K562 (cell line): ENCODE measurements at regions not wholly inside any gene's neighbourhood (a gene's known extent, or its start where the extent isn't known, plus 50 kb on each side); places are given as distances from the start of the nearest gene placed in this dataset.

Experiments used
- ATAC-seq: fragments of 200-7000 bp; cut with Tn5 transposase; 3 replicates; pipeline ENCODE4 v1.9.1; 2020; ENCODE audit warnings: moderate library complexity
- BruUV-seq: library from RNA; stranded (reverse); fragments of 400-500 nt; replicated peaks from 2 replicates; lab custom pipeline; 2021; lab: Mats Ljungman, UMichigan
- CTCF ChIA-PET: fragments of 300-600 bp; formaldehyde crosslinking; extraction: SDS; loops from one replicate; lab custom pipeline; 2021; ENCODE audit warnings: low intra/inter-chr PET ratio; lab: Yijun Ruan, JAX
- POLR2A ChIA-PET: fragments of 300-600, 350-650 bp; sonication (Branson Sonifier 250); formaldehyde crosslinking; extraction: SDS; loops from one replicate; lab custom pipeline; 2021; ENCODE audit warnings: antibody characterized with exemption, inconsistent platforms; lab: Yijun Ruan, JAX
- DNase-seq, 4 experiments: peaks; one replicate each; pipeline versions ENCODE4 v3.0.0 to v3.0.0-alpha.2; 2011 to 2018; ENCODE audit warnings: low spot score in 3 of 4, mixed read lengths in 3 of 4; ENCODE audit errors: extremely low read depth in 1 of 4
- FAIRE-seq: peaks from 2 replicates; lab custom pipeline; 2011; peaks lifted over from hg19 to GRCh38; lab: Jason Lieb, UNC
- H2AFZ ChIP-seq: 2 replicates; pipeline ENCODE4 v1.6.0; 2011; ENCODE audit warnings: low read depth, low read length, control low read depth, inconsistent platforms
- H3K27ac ChIP-seq: fragments of 200-600 bp; 3 replicates; pipeline ENCODE4 v1.8.0; 2011; ENCODE audit warnings: low read depth, mild to moderate bottlenecking, control low read depth, inconsistent platforms, low read length, moderate library complexity, mixed read lengths; ENCODE audit errors: extremely low read depth
- H3K27me3 ChIP-seq, 2 experiments: fragments of 300-600 bp in 1 of 2; 2 replicates in 1 of 2; 3 replicates in 1 of 2; pipeline versions ENCODE4 v1.6.0 to v1.8.0; 2011; ENCODE audit warnings: inconsistent platforms in 2 of 2, low read length in 2 of 2, mild to moderate bottlenecking in 1 of 2, mixed read lengths in 1 of 2, moderate library complexity in 1 of 2; ENCODE audit not compliant: control insufficient read depth in 2 of 2, insufficient read depth in 2 of 2
- H3K36me3 ChIP-seq: fragments of 300-600 bp; 3 replicates; pipeline ENCODE4 v1.8.0; 2011; ENCODE audit warnings: mild to moderate bottlenecking, low read length, inconsistent platforms; ENCODE audit not compliant: control insufficient read depth, insufficient read depth
- H3K4me1 ChIP-seq, 2 experiments: fragments of 200-600 bp in 1 of 2; replicated peaks in 1 of 2; 2 replicates in 1 of 2; 3 replicates in 1 of 2; pipeline versions ENCODE4 v1.5.1 to v1.8.0; 2011; ENCODE audit warnings: inconsistent platforms in 2 of 2, low read length in 2 of 2, mild to moderate bottlenecking in 1 of 2, mixed read lengths in 1 of 2, moderate library complexity in 1 of 2; ENCODE audit not compliant: control insufficient read depth in 2 of 2, insufficient read depth in 2 of 2
- H3K4me2 ChIP-seq: 2 replicates; pipeline ENCODE4 v1.6.1; 2011; ENCODE audit warnings: low read length, control low read depth, inconsistent platforms, mixed read lengths; ENCODE audit not compliant: insufficient read depth
- H3K4me3 ChIP-seq: fragments of 200-600 bp; sonication (generic), shearing (Covaris generic); 2 replicates; pipeline ENCODE4 v1.5.1; 2016; ENCODE audit warnings: control low read depth, inconsistent platforms
- H3K79me2 ChIP-seq: fragments of 200-600 bp; 3 replicates; pipeline ENCODE4 v1.8.0; 2011; ENCODE audit warnings: low read length, inconsistent platforms; ENCODE audit not compliant: control insufficient read depth, insufficient read depth
- H3K9ac ChIP-seq, 2 experiments: 2 replicates each; pipeline versions ENCODE4 v1.6.0 to v1.6.1; 2011; ENCODE audit warnings: low read depth in 2 of 2, low read length in 2 of 2, control low read depth in 1 of 2, inconsistent platforms in 1 of 2, mild to moderate bottlenecking in 1 of 2, mixed read lengths in 1 of 2; ENCODE audit not compliant: insufficient read depth in 1 of 2
- H3K9me1 ChIP-seq: one replicate; pipeline ENCODE4 v1.6.0; 2011; ENCODE audit warnings: inconsistent platforms, mild to moderate bottlenecking, low read length, moderate library complexity; ENCODE audit not compliant: control insufficient read depth, insufficient read depth
- H3K9me3 ChIP-seq: replicated peaks from 2 replicates; pipeline ENCODE4 v1.5.1; 2011; ENCODE audit warnings: low read depth, low read length, inconsistent platforms; ENCODE audit not compliant: control insufficient read depth, insufficient read depth
- H4K20me1 ChIP-seq: replicated peaks from 2 replicates; pipeline ENCODE4 v1.6.1; 2011; ENCODE audit warnings: low read length, inconsistent platforms, mixed read lengths; ENCODE audit not compliant: control insufficient read depth, insufficient read depth
- BRD9 ChIP-seq: fragments of 450-650 bp; IDR thresholded peaks from 2 replicates; pipeline ENCODE4 v1.6.1; 2018; ENCODE audit warnings: low read depth; ENCODE audit not compliant: partially characterized antibody
- DLX4 ChIP-seq: fragments of 250-450 bp; sonication (Bioruptor Pico); IDR thresholded peaks from 2 replicates; pipeline ENCODE4 v1.6.1; 2021; ENCODE audit warnings: mild to moderate bottlenecking
- HLTF ChIP-seq: fragments of 450-650 bp; IDR thresholded peaks from 2 replicates; pipeline ENCODE4 v1.6.1; 2016
- MYNN ChIP-seq, 2 experiments: sonication (generic); formaldehyde crosslinking in 1 of 2; IDR thresholded peaks; 2 replicates each; pipeline versions ENCODE4 v1.5.0 to v1.6.1; 2016 to 2020; ENCODE audit warnings: antibody characterized with exemption in 1 of 2, missing genetic modification reagents in 1 of 2
- PHF20 ChIP-seq: fragments of 450-650 bp; IDR thresholded peaks from 2 replicates; pipeline ENCODE4 v1.6.1; 2018; ENCODE audit not compliant: partially characterized antibody
- SMARCC2 ChIP-seq: fragments of 450-650 bp; IDR thresholded peaks from 2 replicates; pipeline ENCODE4 v1.6.1; 2017; ENCODE audit warnings: antibody characterized with exemption, moderate library complexity, mild to moderate bottlenecking, low read depth
- USF1 ChIP-seq: sonication (generic); formaldehyde crosslinking; IDR thresholded peaks from 2 replicates; pipeline ENCODE4 v1.9.0; 2022; ENCODE audit warnings: mild to moderate bottlenecking, missing genetic modification reagents
- ZBED1 ChIP-seq: IDR thresholded peaks from 2 replicates; pipeline ENCODE4 v1.6.1; 2014
- ZFP1 ChIP-seq: fragments of 450-650 bp; formaldehyde crosslinking; IDR thresholded peaks from 2 replicates; pipeline ENCODE4 v1.4.0; 2020; ENCODE audit warnings: mild to moderate bottlenecking, mixed read lengths
- ZNF274 ChIP-seq: IDR thresholded peaks from 2 replicates; pipeline ENCODE4 v1.6.1; 2011; ENCODE audit warnings: low read depth, mild to moderate bottlenecking, low read length, moderate library complexity, borderline replicate concordance
- ZNF395 ChIP-seq: fragments of 200-800 bp; sonication (Bioruptor generic); IDR thresholded peaks from 2 replicates; pipeline ENCODE4 v1.6.1; 2017; ENCODE audit warnings: missing genetic modification characterization, missing compliant biosample characterization
- WGBS: fragments of 100-300 bp; shearing (Covaris generic); methylation state at CpG from one replicate; pipeline ENCODE4 v1.1.6; 2016; ENCODE audit warnings: low coverage, mixed read lengths; ENCODE audit not compliant: insufficient coverage; ENCODE audit errors: missing lambda C conversion rate; 5-methylcytosine and 5-hydroxymethylcytosine counted together
- in situ Hi-C: fragments of 300-500 bp; cut with MboI; formaldehyde crosslinking; loops from 4 replicates; pipeline ENCODE4 v1.15.0; 2018; ENCODE audit warnings: inconsistent platforms, mixed read lengths
- intact Hi-C: fragments of 100-400 bp; cut with micrococcal nuclease; formaldehyde crosslinking; loops from 2 replicates; pipeline ENCODE4 v1.14.2; 2022

GRCh38 chr1:222301652-222302051 lies 246.3 kb downstream of the HHIPL2 start:
- in situ Hi-C loops (no loop called here), intact Hi-C loops (no loop called here)
- FAIRE-seq (no peak), ATAC-seq (no peak), DNase-seq (no peak)
- ChIA-PET POLR2A (no interaction called here), CTCF (no interaction called here)
- Histone ChIP-seq H3K79me2 (no peaks in the 10 kb centered on the region), H3K27ac (no peak overlapping the region), H3K36me3 (no peaks in the 10 kb centered on the region), H3K4me3 (no peak overlapping the region), H3K4me2 (no peak overlapping the region), H3K9me1 (no peaks in the 10 kb centered on the region), H3K9ac (no peak overlapping the region), H4K20me1 (no peaks in the 10 kb centered on the region), H3K9me3 (no peaks in the 10 kb centered on the region), H3K4me1 (no peaks in the 10 kb centered on the region), H3K27me3 (no peaks in the 10 kb centered on the region), H2AFZ (no peak overlapping the region)
- TF ChIP-seq ZBED1, result no peak
- TF ChIP-seq HLTF, result no peak
- no peak for TF ChIP-seq ZFP1
- no peak for TF ChIP-seq DLX4 (CRISPR knock-in tag)
- no peak for TF ChIP-seq ZNF395 (CRISPR knock-in tag)
- no peak for TF ChIP-seq BRD9
- no peak for TF ChIP-seq SMARCC2
- TF ChIP-seq ZNF274, result no peak
- no peak for TF ChIP-seq USF1 (CRISPR knock-in tag)
- no peak for TF ChIP-seq PHF20
- TF ChIP-seq MYNN (IDR thresholded peaks at IDR 0.05), result no peak
- TF ChIP-seq MYNN (CRISPR knock-in tag; IDR thresholded peaks at IDR 0.05), result no peak
- no TSS peak for BruUV-seq
- WGBS, result 0% methylated on average over 2 of the region's 2 CpGs
